ENCODE measurements at regions not wholly inside any gene's neighbourhood (a gene's known extent, or its start where the extent isn't known, plus 50 kb on each side); places are given as distances from the start of the nearest gene placed in this dataset.
A peak's percentile ranks its signal among the peaks of the same experiment; 100 is the strongest.

- DNase-seq = no peak
Observed at GRCh38 chr7:155182406-155182970, 112.4 kb downstream of the HTR5A start.

- no peak for DNase-seq
Observed at GRCh38 chr7:155183655-155184054, 113.5 kb downstream of the HTR5A start.

GRCh38 chr7:155184923-155185322 lies 112.8 kb upstream of the INSIG1 start:
- DNase-seq = no peak

- no peak for DNase-seq
Observed at GRCh38 chr7:155187061-155187785, 110.5 kb upstream of the INSIG1 start.

GRCh38 chr7:155188357-155188756 lies 109.3 kb upstream of the INSIG1 start:
- DNase-seq = no peak

GRCh38 chr7:155188821-155189581 lies 108.7 kb upstream of the INSIG1 start:
- DNase-seq = no peak

GRCh38 chr7:155189590-155189989 lies 108.1 kb upstream of the INSIG1 start:
- no peak for DNase-seq

GRCh38 chr7:155190688-155191087 lies 107.0 kb upstream of the INSIG1 start:
- DNase-seq = peak; percentile 48

- DNase-seq = no peak
Observed at GRCh38 chr7:155191137-155191536, 106.5 kb upstream of the INSIG1 start.

- DNase-seq = no peak
Observed at GRCh38 chr7:155191901-155192478, 105.7 kb upstream of the INSIG1 start.

- no peak for DNase-seq
Observed at GRCh38 chr7:155192961-155193640, 104.6 kb upstream of the INSIG1 start.

GRCh38 chr7:155193716-155194115 lies 104.0 kb upstream of the INSIG1 start:
- no peak for DNase-seq

- no peak for DNase-seq
Observed at GRCh38 chr7:155194382-155195140, 103.1 kb upstream of the INSIG1 start.

GRCh38 chr7:155195939-155196523 lies 101.6 kb upstream of the INSIG1 start:
- no peak for DNase-seq

GRCh38 chr7:155198196-155198892 lies 99.3 kb upstream of the INSIG1 start:
- no peak for DNase-seq

- DNase-seq = no peak
Observed at GRCh38 chr7:155198901-155199845, 98.5 kb upstream of the INSIG1 start.

- DNase-seq = no peak
Observed at GRCh38 chr7:155201325-155202087, 96.2 kb upstream of the INSIG1 start.

- no peak for DNase-seq
Observed at GRCh38 chr7:155202106-155202871, 95.4 kb upstream of the INSIG1 start.
